Pancreas (tissue), 10 donors: ENCODE measurements at regions not wholly inside any gene's neighbourhood (a gene's known extent, or its start where the extent isn't known, plus 50 kb on each side); places are given as distances from the start of the nearest gene placed in this dataset.
A peak's percentile ranks its signal among the peaks of the same experiment; 100 is the strongest.

Source experiments
- ATAC-seq, 4 donors: fragments of 200-7000 bp; cut with Tn5 transposase; one replicate each; pipeline versions ENCODE4 v1.8.0 to v1.9.1; 2020; ENCODE audit warnings: mild to moderate bottlenecking in 4 of 4, moderate library complexity in 4 of 4
- DNase-seq, 6 donors: peaks; one replicate each; pipeline ENCODE4 v3.0.0-alpha.2; 2020
- FAIRE-seq: peaks from 2 replicates; lab custom pipeline; 2012; peaks lifted over from hg19 to GRCh38; lab: Jason Lieb, UNC
- H3K27ac ChIP-seq, 4 donors: fragments of 200-600 bp; sonication (generic); 1 replicate in 3 of 4; 2 replicates in 1 of 4; pipeline versions ENCODE4 v1.5.0 to v1.8.0; 2020
- H3K27me3 ChIP-seq, 4 donors: fragments of 200-600 bp; one replicate each; pipeline ENCODE4 v1.8.0; 2021
- H3K36me3 ChIP-seq, 3 donors: fragments of 200-600 bp; sonication (generic) in 1 of 3; one replicate each; pipeline versions ENCODE4 v1.5.0 to v1.8.0; 2020 to 2021
- H3K4me1 ChIP-seq, 3 donors: fragments of 200-600 bp; one replicate each; pipeline ENCODE4 v1.8.0; 2021
- H3K4me3 ChIP-seq, 4 donors: fragments of 200-600 bp; sonication (generic) in 2 of 4; one replicate each; pipeline versions ENCODE4 v1.5.0 to v1.8.0; 2020 to 2021
- H3K9me3 ChIP-seq, 4 donors: fragments of 200-600 bp; one replicate each; pipeline ENCODE4 v1.8.0; 2021
- CTCF ChIP-seq, 4 donors: fragments of 200-600 bp; sonication (generic) in 3 of 4; IDR thresholded peaks; one replicate each; pipeline versions ENCODE4 v1.5.0 to v1.8.0; 2021; ENCODE audit warnings: antibody characterized with exemption in 4 of 4
- WGBS, 2 donors: extraction: QIAGEN DNeasy Blood & Tissue Kit; methylation state at CpG; one replicate each; pipeline ENCODE4 v1.1.7; 2013; 5-methylcytosine and 5-hydroxymethylcytosine counted together
- intact Hi-C, 3 donors: fragments of 100-400 bp; cut with DNase I; formaldehyde crosslinking; loops; one replicate each; pipeline versions ENCODE4 v1.11.1 to v1.14.2; 2022
- donor health status: healthy with polysubstance abuse.
- donor health status: DM: no; HTN: no; CAD: no; lungs with moderate emphysema.
- donor health status: DM: no; HTN: no; CAD: no.
- donor health status: control.
- donor health status: control.
- donor health status: Bipolar disorder and iron deficiency.
- donor health status: DM: yes; HTN: yes; CAD: no.
- donor health status: DM: no; HTN: no; CAD: no.
- donor health status: DM: no; HTN: no; CAD: no.
- donor health status: DM: yes; HTN: yes; CAD: no.

- H3K4me1 ChIP-seq: peaks cover 0 to 8% (median 0%) of the 10 kb centered on the region in 3 donors
- H3K4me3 ChIP-seq: no peak overlapping the region
- DNase-seq: peak in 1 of 6 donors; percentile 6
- FAIRE-seq: no peak
- no peak overlapping the region for H3K27ac ChIP-seq
- H3K27me3 ChIP-seq: no peaks in the 10 kb centered on the region
- TF ChIP-seq CTCF (IDR thresholded peaks at IDR 0.05): no peak
- peak in 2 of 4 donors; percentile 34 to 40 for ATAC-seq
- WGBS, 2 donors: 89 to 92% methylated on average over 7 of the region's 7 CpGs
- H3K9me3 ChIP-seq: no peaks in the 10 kb centered on the region
- intact Hi-C loops: no loop called here
- no peaks in the 10 kb centered on the region for H3K36me3 ChIP-seq
Measured at GRCh38 chr1:234934611-234935033, 194.0 kb downstream of the TOMM20 start.

- H3K4me3 ChIP-seq: no peak overlapping the region
- 44 to 48% methylated on average over 2 of the region's 2 CpGs for WGBS, 2 donors
- TF ChIP-seq CTCF (IDR thresholded peaks at IDR 0.05): no peak
- peak overlapping the region in 1 of 4 donors; percentile 2 for H3K27ac ChIP-seq
- H3K36me3 ChIP-seq: no peaks in the 10 kb centered on the region
- FAIRE-seq: no peak
- ATAC-seq: peak in 3 of 4 donors; percentile 53 to 85 (median 81)
- H3K9me3 ChIP-seq: no peaks in the 10 kb centered on the region
- H3K27me3 ChIP-seq: no peaks in the 10 kb centered on the region
- peaks cover 0 to 8% (median 0%) of the 10 kb centered on the region in 3 donors for H3K4me1 ChIP-seq
- intact Hi-C loops: no loop called here
- no peak for DNase-seq
Measured at GRCh38 chr1:234933475-234933874, 195.2 kb downstream of the TOMM20 start.

GRCh38 chr1:234932511-234933430, 195.9 kb downstream of the TOMM20 start:
- 90 to 91% methylated on average over 15 of the region's 15 CpGs for WGBS, 2 donors
- no peak for DNase-seq

GRCh38 chr1:234932106-234932505, 196.5 kb downstream of the TOMM20 start:
- DNase-seq (no peak), ATAC-seq (no peak), FAIRE-seq (no peak)
- H3K27ac ChIP-seq: no peak overlapping the region
- WGBS, 2 donors: 92 to 94% methylated on average over 12 of the region's 12 CpGs
- H3K9me3 ChIP-seq: no peaks in the 10 kb centered on the region
- intact Hi-C loops: no loop called here
- no peaks in the 10 kb centered on the region for H3K27me3 ChIP-seq
- H3K4me1 ChIP-seq: peaks cover 0 to 8% (median 0%) of the 10 kb centered on the region in 3 donors
- no peak overlapping the region for H3K4me3 ChIP-seq
- no peak for TF ChIP-seq CTCF (IDR thresholded peaks at IDR 0.05)
- H3K36me3 ChIP-seq: no peaks in the 10 kb centered on the region

More at GRCh38 chr1:234932511-234933430, 195.9 kb downstream of the TOMM20 start:
- Histone ChIP-seq H3K4me1 (peaks cover 0 to 8% (median 0%) of the 10 kb centered on the region in 3 donors), H3K36me3 (no peaks in the 10 kb centered on the region), H3K9me3 (no peaks in the 10 kb centered on the region), H3K4me3 (no peak overlapping the region), H3K27ac (peak overlapping the region in 1 of 4 donors; percentile 2), H3K27me3 (no peaks in the 10 kb centered on the region)
- no peak for TF ChIP-seq CTCF (IDR thresholded peaks at IDR 0.05)
- FAIRE-seq (no peak), ATAC-seq (peak in 3 of 4 donors; percentile 29 to 59 (median 34))
- intact Hi-C loops: no loop called here
